Retinal pigment epithelial cell (primary cell): ENCODE measurements at regions not wholly inside any gene's neighbourhood (a gene's known extent, or its start where the extent isn't known, plus 50 kb on each side); places are given as distances from the start of the nearest gene placed in this dataset.

Source experiments
- DNase-seq: peaks from one replicate; pipeline ENCODE4 v3.0.0-alpha.2; 2010; ENCODE audit warnings: low read depth
- H3K4me3 ChIP-seq: 2 replicates; pipeline ENCODE4 v1.5.1; 2011; ENCODE audit warnings: mild to moderate bottlenecking, low read length, control low read depth, moderate library complexity
- CTCF ChIP-seq: conservative IDR thresholded peaks from 2 replicates; pipeline ENCODE4 v1.5.1; 2011; ENCODE audit warnings: low read depth, low read length, control low read depth, inconsistent platforms

GRCh38 chrX:96424007-96424406, 260.6 kb upstream of the DIAPH2 start:
- no peak for DNase-seq
- no peak overlapping the region for H3K4me3 ChIP-seq
- TF ChIP-seq CTCF = no peak

- no peak for TF ChIP-seq CTCF
- H3K4me3 ChIP-seq = no peak overlapping the region
- no peak for DNase-seq
Measured at GRCh38 chrX:96425200-96425599, 259.4 kb upstream of the DIAPH2 start.

- no peak overlapping the region for H3K4me3 ChIP-seq
- no peak for DNase-seq
- TF ChIP-seq CTCF = no peak
Measured at GRCh38 chrX:96430756-96431455, 253.7 kb upstream of the DIAPH2 start.

GRCh38 chrX:96432647-96433046, 252.0 kb upstream of the DIAPH2 start:
- H3K4me3 ChIP-seq = no peak overlapping the region
- no peak for TF ChIP-seq CTCF
- DNase-seq = no peak

- no peak for TF ChIP-seq CTCF
- H3K4me3 ChIP-seq = no peak overlapping the region
- DNase-seq = no peak
Measured at GRCh38 chrX:96433409-96434077, 251.1 kb upstream of the DIAPH2 start.

- TF ChIP-seq CTCF = no peak
- DNase-seq = no peak
Measured at GRCh38 chrX:96435378-96436035, 249.1 kb upstream of the DIAPH2 start.

More at GRCh38 chrX:96435378-96436035, 249.1 kb upstream of the DIAPH2 start:
- H3K4me3 ChIP-seq = no peak overlapping the region
